ENCODE measurements at regions not wholly inside any gene's neighbourhood (a gene's known extent, or its start where the extent isn't known, plus 50 kb on each side); places are given as distances from the start of the nearest gene placed in this dataset.

- no peak overlapping the region for H3K4me3 ChIP-seq (ENCODE audit: low read length)
- DNase-seq (ENCODE audit: low read depth), result no peak
- TF ChIP-seq, protein P1, sequence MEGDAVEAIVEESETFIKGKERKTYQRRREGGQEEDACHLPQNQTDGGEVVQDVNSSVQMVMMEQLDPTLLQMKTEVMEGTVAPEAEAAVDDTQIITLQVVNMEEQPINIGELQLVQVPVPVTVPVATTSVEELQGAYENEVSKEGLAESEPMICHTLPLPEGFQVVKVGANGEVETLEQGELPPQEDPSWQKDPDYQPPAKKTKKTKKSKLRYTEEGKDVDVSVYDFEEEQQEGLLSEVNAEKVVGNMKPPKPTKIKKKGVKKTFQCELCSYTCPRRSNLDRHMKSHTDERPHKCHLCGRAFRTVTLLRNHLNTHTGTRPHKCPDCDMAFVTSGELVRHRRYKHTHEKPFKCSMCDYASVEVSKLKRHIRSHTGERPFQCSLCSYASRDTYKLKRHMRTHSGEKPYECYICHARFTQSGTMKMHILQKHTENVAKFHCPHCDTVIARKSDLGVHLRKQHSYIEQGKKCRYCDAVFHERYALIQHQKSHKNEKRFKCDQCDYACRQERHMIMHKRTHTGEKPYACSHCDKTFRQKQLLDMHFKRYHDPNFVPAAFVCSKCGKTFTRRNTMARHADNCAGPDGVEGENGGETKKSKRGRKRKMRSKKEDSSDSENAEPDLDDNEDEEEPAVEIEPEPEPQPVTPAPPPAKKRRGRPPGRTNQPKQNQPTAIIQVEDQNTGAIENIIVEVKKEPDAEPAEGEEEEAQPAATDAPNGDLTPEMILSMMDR (conservative IDR thresholded peaks at IDR 0.05; ENCODE audit: low read depth, low read length), result no peak
Observed at GRCh38 chr5:168227973-168228615, 63.4 kb upstream of the WWC1 start.

DNA sequence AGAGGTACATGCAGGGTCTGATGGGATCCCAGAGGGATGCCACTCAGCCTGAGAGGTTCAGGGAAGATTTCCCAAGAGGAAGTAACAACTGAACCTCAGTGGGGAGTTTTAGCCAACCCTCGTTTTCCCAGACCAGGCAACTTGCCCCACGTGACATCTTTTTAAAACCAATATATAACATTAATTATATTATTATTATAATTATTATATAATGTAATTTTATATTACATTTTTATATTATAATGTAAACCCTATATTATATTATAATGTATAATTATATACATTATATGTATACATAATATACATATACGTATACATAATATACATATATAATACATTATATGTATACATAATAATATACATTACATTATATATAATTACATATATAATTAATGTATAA, 62.8 kb upstream of the WWC1 start:
- DNase-seq (ENCODE audit: low read depth), result no peak
- H3K4me3 ChIP-seq (ENCODE audit: low read length), result no peak overlapping the region
- TF ChIP-seq, protein P1 (conservative IDR thresholded peaks at IDR 0.05; ENCODE audit: low read depth, low read length), result no peak

GRCh38 chr5:168234133-168234532, 57.3 kb upstream of the WWC1 start:
- TF ChIP-seq, protein P1 (conservative IDR thresholded peaks at IDR 0.05; ENCODE audit: low read depth, low read length), result no peak
- H3K4me3 ChIP-seq (ENCODE audit: low read length), result no peak overlapping the region
- DNase-seq (ENCODE audit: low read depth), result no peak

GRCh38 chr5:168238463-168238862, 53.0 kb upstream of the WWC1 start:
- TF ChIP-seq, protein P1 (conservative IDR thresholded peaks at IDR 0.05; ENCODE audit: low read depth, low read length), result no peak
- H3K4me3 ChIP-seq (ENCODE audit: low read length), result no peak overlapping the region
- no peak for DNase-seq (ENCODE audit: low read depth)

DNA sequence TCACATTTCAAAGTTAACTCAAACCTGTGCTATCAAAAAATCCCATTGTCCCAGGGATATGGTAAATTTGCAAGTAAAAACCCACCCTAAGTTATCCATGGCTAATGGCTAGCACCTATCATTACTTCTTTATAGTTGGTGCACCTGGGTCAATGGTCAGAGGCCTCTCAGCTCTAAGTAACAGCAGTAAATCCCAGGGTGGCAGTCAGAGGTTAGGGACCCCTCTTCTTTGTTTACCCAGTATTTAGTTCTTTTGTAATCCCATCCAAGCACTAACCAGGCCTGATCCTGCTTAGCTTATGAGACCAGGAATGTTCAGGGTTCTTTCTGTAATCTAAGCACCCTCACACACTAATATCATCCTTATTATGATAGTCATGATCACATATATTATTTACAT, 52.1 kb upstream of the WWC1 start:
- TF ChIP-seq, protein P1 (conservative IDR thresholded peaks at IDR 0.05; ENCODE audit: low read depth, low read length), result no peak
- H3K4me3 ChIP-seq (ENCODE audit: low read length), result no peak overlapping the region
- DNase-seq (ENCODE audit: low read depth), result no peak
